SK-N-SH treated with all-trans-retinoic acid at 6 μM for 48 hours (cell line): ENCODE measurements at regions not wholly inside any gene's neighbourhood (a gene's known extent, or its start where the extent isn't known, plus 50 kb on each side); places are given as distances from the start of the nearest gene placed in this dataset.

Experiments used
- ATAC-seq: fragments of 200-7000 bp; cut with Tn5 transposase; 3 replicates; pipeline ENCODE4 v1.9.1; 2020; ENCODE audit warnings: mild to moderate bottlenecking, moderate library complexity
- ARNTL ChIP-seq: fragments of 450-650 bp; formaldehyde crosslinking; IDR thresholded peaks from 2 replicates; pipeline ENCODE4 v1.5.0; 2020; ENCODE audit warnings: low read depth, mild to moderate bottlenecking, moderate library complexity, borderline replicate concordance
- BACH2 ChIP-seq: fragments of 250-450 bp; sonication (Bioruptor Pico); IDR thresholded peaks from 2 replicates; pipeline ENCODE4 v1.9.0; 2021; ENCODE audit warnings: mild to moderate bottlenecking, borderline replicate concordance
- CREB5 ChIP-seq: fragments of 250-450 bp; sonication (Bioruptor Pico); IDR thresholded peaks from 2 replicates; pipeline ENCODE4 v1.5.1; 2020; ENCODE audit warnings: low read depth, mild to moderate bottlenecking, moderate library complexity
- CSDC2 ChIP-seq: fragments of 250-450 bp; sonication (Bioruptor Pico); IDR thresholded peaks from 2 replicates; pipeline ENCODE4 v1.5.0; 2020; ENCODE audit warnings: mild to moderate bottlenecking, moderate library complexity
- CSRNP3 ChIP-seq: fragments of 250-450 bp; sonication (Bioruptor Pico); IDR thresholded peaks from 2 replicates; pipeline ENCODE4 v1.5.1; 2021; ENCODE audit warnings: mild to moderate bottlenecking, moderate library complexity
- GLIS3 ChIP-seq: fragments of 250-450 bp; sonication (Bioruptor Pico); IDR thresholded peaks from 2 replicates; pipeline ENCODE4 v1.5.0; 2020; ENCODE audit warnings: mild to moderate bottlenecking, moderate library complexity
- ISL1 ChIP-seq: fragments of 250-450 bp; sonication (Bioruptor Pico); IDR thresholded peaks from 2 replicates; pipeline ENCODE4 v2.1.2; 2022; ENCODE audit warnings: mild to moderate bottlenecking, moderate library complexity
- OSR1 ChIP-seq: fragments of 250-450 bp; sonication (Bioruptor Pico); IDR thresholded peaks from 2 replicates; pipeline ENCODE4 v1.8.0; 2022; ENCODE audit warnings: moderate library complexity, mild to moderate bottlenecking, inconsistent platforms
- PATZ1 ChIP-seq: fragments of 250-450 bp; sonication (Bioruptor Pico); IDR thresholded peaks from 2 replicates; pipeline ENCODE4 v1.8.0; 2020; ENCODE audit warnings: mild to moderate bottlenecking, moderate library complexity, borderline replicate concordance
- POU6F1 ChIP-seq: fragments of 250-450 bp; sonication (Bioruptor Pico); IDR thresholded peaks from 2 replicates; pipeline ENCODE4 v1.8.0; 2021; ENCODE audit warnings: low read depth, mild to moderate bottlenecking, moderate library complexity, borderline replicate concordance
- PPARA ChIP-seq: fragments of 250-450 bp; sonication (Bioruptor Pico); IDR thresholded peaks from 2 replicates; pipeline ENCODE4 v1.5.0; 2020; ENCODE audit warnings: mild to moderate bottlenecking, borderline replicate concordance
- RARB ChIP-seq: fragments of 250-450 bp; sonication (Bioruptor Pico); IDR thresholded peaks from 2 replicates; pipeline ENCODE4 v1.8.0; 2021; ENCODE audit warnings: mild to moderate bottlenecking, moderate library complexity
- SNAI2 ChIP-seq: fragments of 250-450 bp; sonication (Bioruptor Pico); IDR thresholded peaks from 2 replicates; pipeline ENCODE4 v1.5.0; 2020; ENCODE audit warnings: mild to moderate bottlenecking, moderate library complexity
- TCF4 ChIP-seq: fragments of 250-450 bp; sonication (Bioruptor Pico); IDR thresholded peaks from 2 replicates; pipeline ENCODE4 v1.8.0; 2021; ENCODE audit warnings: mild to moderate bottlenecking, moderate library complexity, borderline replicate concordance
- TOX ChIP-seq: fragments of 250-450 bp; sonication (Bioruptor Pico); IDR thresholded peaks from 2 replicates; pipeline ENCODE4 v1.8.0; 2021; ENCODE audit warnings: mild to moderate bottlenecking, moderate library complexity, borderline replicate concordance
- TSHZ2 ChIP-seq: fragments of 250-450 bp; sonication (Bioruptor Pico); IDR thresholded peaks from 2 replicates; pipeline ENCODE4 v1.5.0; 2020; ENCODE audit warnings: mild to moderate bottlenecking, moderate library complexity
- ZC3H10 ChIP-seq: fragments of 250-450 bp; sonication (Bioruptor Pico); IDR thresholded peaks from 2 replicates; pipeline ENCODE4 v1.5.1; 2021; ENCODE audit warnings: mild to moderate bottlenecking, moderate library complexity
- ZFP3 ChIP-seq: fragments of 250-450 bp; sonication (Bioruptor Pico); IDR thresholded peaks from 2 replicates; pipeline ENCODE4 v1.5.0; 2020; ENCODE audit warnings: mild to moderate bottlenecking, moderate library complexity
- ZNF565 ChIP-seq: fragments of 450-650 bp; formaldehyde crosslinking; conservative IDR thresholded peaks from 2 replicates; pipeline ENCODE4 v1.5.0; 2020; ENCODE audit warnings: low read depth, mild to moderate bottlenecking, moderate library complexity
- ZNF70 ChIP-seq: fragments of 450-650 bp; formaldehyde crosslinking; IDR thresholded peaks from 2 replicates; pipeline ENCODE4 v1.5.0; 2020; ENCODE audit warnings: mild to moderate bottlenecking, moderate library complexity
- ZNF8 ChIP-seq: fragments of 450-650 bp; formaldehyde crosslinking; IDR thresholded peaks from 2 replicates; pipeline ENCODE4 v1.5.0; 2020; ENCODE audit warnings: mild to moderate bottlenecking, moderate library complexity

GRCh38 chr1:103218821-103219220 lies 110.5 kb upstream of the COL11A1 start:
- TF ChIP-seq PATZ1 (no peak), BACH2 (CRISPR knock-in tag) (no peak), ZNF70 (CRISPR knock-in tag) (no peak), GLIS3 (no peak), TSHZ2 (CRISPR knock-in tag) (no peak), ZC3H10 (CRISPR knock-in tag) (no peak), ZFP3 (CRISPR knock-in tag) (no peak), OSR1 (CRISPR knock-in tag) (no peak), ISL1 (CRISPR knock-in tag) (peak; percentile 77), TOX (CRISPR knock-in tag) (no peak), POU6F1 (CRISPR knock-in tag) (no peak), CSDC2 (no peak), PPARA (CRISPR knock-in tag) (no peak), TCF4 (0 out of 2 replicates have a peak, but pooled peaks have one; percentile 29), ZNF565 (CRISPR knock-in tag) (no peak), ARNTL (CRISPR knock-in tag) (no peak)

GRCh38 chr1:103218369-103218768 lies 110.0 kb upstream of the COL11A1 start:
- no peak for ATAC-seq
- TF ChIP-seq ZFP3 (CRISPR knock-in tag), result no peak
- TF ChIP-seq CREB5, result no peak

More at GRCh38 chr1:103218821-103219220, 110.5 kb upstream of the COL11A1 start:
- 0 out of 3 replicates have a peak, but pooled peaks have one; percentile 20 for ATAC-seq

- TF ChIP-seq ISL1 (CRISPR knock-in tag) (peak; percentile 75), TOX (CRISPR knock-in tag) (peak; percentile 72), RARB (no peak), CSRNP3 (no peak)
- ATAC-seq, result no peak
These were observed 102.8 kb upstream of the COL11A1 start for GRCh38 chr1:103211073-103211472.

GRCh38 chr1:103208844-103209243 lies 100.5 kb upstream of the COL11A1 start:
- ATAC-seq, result no peak
- no peak for TF ChIP-seq SNAI2 (CRISPR knock-in tag)
- no peak for TF ChIP-seq ZC3H10 (CRISPR knock-in tag)
- no peak for TF ChIP-seq BACH2 (CRISPR knock-in tag)
- no peak for TF ChIP-seq CREB5
- no peak for TF ChIP-seq CSRNP3
- no peak for TF ChIP-seq OSR1 (CRISPR knock-in tag)
- TF ChIP-seq TOX (CRISPR knock-in tag), result no peak
- TF ChIP-seq ZNF565 (CRISPR knock-in tag), result no peak
- TF ChIP-seq ARNTL (CRISPR knock-in tag), result no peak
- TF ChIP-seq TCF4, result no peak
- TF ChIP-seq RARB, result no peak
- TF ChIP-seq PPARA (CRISPR knock-in tag), result no peak
- TF ChIP-seq GLIS3, result no peak
- no peak for TF ChIP-seq ZFP3 (CRISPR knock-in tag)
- TF ChIP-seq ZNF8, result no peak
